H7 (cell line): ENCODE measurements at regions not wholly inside any gene's neighbourhood (a gene's known extent, or its start where the extent isn't known, plus 50 kb on each side); places are given as distances from the start of the nearest gene placed in this dataset.
"Not testable (repeated sequence)": the region's sequence is repeated elsewhere in the genome, so short reads cannot be mapped to it uniquely, and the experiment has no call there.

Source experiments
- DNase-seq: peaks from one replicate; pipeline ENCODE4 v3.0.0; 2012
- H3K27me3 ChIP-seq: 2 replicates; pipeline ENCODE4 v1.6.0; 2011; ENCODE audit warnings: mild to moderate bottlenecking, low read length; ENCODE audit not compliant: control insufficient read depth, insufficient read depth
- H3K36me3 ChIP-seq: replicated peaks from 2 replicates; pipeline ENCODE4 v1.5.1; 2011; ENCODE audit warnings: low read length; ENCODE audit not compliant: control insufficient read depth, insufficient read depth
- H3K4me3 ChIP-seq: 2 replicates; pipeline ENCODE4 v1.5.1; 2011; ENCODE audit warnings: low read depth, mild to moderate bottlenecking, control low read depth, low read length, moderate library complexity; ENCODE audit not compliant: insufficient read depth

DNA sequence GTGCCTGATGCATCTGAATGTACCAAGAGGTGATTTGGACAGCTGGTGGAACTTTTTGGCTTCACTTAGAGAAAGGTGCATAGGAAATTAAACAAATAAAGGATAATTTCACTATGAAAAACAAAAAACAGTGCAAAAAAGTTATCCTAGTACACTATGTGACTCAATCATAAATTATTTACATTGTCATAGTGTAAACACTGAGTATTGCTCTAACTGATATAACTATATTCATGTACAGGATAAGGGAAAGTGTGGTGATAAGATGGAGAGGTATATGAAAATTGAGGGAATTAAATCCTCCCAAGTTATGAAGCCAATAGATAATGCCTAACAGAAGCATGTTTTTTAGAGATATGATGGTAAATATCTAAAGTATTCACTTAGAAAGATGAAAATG lies 50.2 kb upstream of the CPNE4 start:
- Histone ChIP-seq H3K4me3 (no peak overlapping the region), H3K27me3 (no peaks in the 10 kb centered on the region), H3K36me3 (no peaks in the 10 kb centered on the region)
- DNase-seq, result no peak

DNA sequence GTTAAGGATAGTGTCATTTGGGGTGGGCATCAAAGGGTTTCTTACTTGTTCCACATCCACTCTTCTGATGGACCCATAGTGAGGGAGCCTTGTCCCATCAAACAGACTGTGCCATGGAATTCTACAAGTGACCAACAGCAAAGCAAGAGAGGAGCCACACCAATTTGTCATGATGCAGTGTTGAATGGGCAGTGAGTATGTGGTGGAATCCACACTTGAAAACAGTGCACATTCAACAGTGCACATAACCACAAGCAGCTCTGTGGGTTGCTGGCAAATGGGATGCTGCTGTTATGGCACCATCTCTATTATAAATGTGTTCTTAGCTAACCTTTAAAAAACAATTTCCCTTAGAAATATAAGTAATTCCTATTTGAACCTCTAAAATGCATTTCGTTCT lies 52.5 kb upstream of the CPNE4 start:
- Histone ChIP-seq H3K36me3 (no peaks in the 10 kb centered on the region), H3K27me3 (no peaks in the 10 kb centered on the region), H3K4me3 (no peak overlapping the region)
- DNase-seq, result no peak

DNA sequence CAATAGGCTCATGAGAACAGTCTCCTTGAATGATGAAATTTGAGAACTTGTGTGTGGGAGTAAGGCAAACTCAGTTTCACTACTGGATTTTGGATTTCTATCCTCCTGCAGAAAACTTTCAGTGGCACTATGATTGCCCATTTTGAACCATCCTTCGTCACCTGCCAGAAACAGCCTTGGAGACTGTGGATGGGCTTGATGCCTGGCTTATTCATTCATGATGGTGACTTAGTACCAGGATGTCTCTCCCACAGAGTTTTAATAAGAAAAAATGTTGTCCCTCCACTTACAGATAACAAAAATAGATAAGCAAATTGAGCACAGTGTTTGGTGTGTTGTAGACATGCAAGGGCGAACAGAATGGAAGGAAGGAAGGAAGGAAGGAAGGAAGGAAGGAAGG lies 53.5 kb upstream of the CPNE4 start:
- no peaks in the 10 kb centered on the region for H3K36me3 ChIP-seq
- no peak overlapping the region for H3K4me3 ChIP-seq
- H3K27me3 ChIP-seq, result no peaks in the 10 kb centered on the region
- DNase-seq, result no peak

DNA sequence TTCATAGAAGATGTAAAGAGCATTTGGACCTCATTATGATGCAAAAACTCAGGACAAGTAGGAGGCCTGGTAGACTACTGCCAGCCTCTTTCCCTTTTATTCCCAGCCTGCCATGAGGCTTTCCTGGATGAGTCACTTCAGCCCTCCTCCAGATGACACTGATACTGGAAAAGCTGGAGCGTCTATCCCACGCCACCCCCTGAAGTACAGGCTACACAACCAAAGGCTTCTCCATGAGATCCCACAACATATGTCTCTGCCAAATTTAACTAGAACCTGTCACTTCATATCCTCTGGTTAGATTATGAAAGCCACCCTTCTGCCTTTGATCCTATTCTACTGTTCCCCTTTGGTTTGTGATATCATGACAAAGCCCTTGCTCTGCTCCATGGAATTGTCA lies 56.1 kb upstream of the CPNE4 start:
- no peak overlapping the region for H3K4me3 ChIP-seq
- no peaks in the 10 kb centered on the region for H3K27me3 ChIP-seq
- no peaks in the 10 kb centered on the region for H3K36me3 ChIP-seq
- no peak for DNase-seq

DNA sequence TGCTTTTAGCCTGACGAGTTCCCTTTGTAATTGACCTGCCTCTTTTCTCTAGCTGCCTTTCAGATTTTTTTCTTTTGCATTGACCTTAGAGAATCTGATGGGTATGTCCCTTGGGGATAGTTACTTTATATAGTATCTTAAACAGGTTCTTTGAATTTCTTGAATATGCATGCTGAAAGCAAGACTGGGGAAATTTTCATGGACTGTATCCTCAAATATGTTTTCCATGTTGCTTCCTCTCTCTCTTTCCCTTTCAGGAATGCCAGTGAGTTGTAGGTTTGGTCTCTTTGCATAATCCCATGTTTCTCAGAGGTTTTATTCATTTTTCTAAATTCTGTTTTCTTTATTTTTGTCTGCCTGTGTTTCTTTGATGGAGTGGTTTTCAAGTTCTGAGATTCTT lies 81.8 kb upstream of the CPNE4 start:
- Histone ChIP-seq H3K36me3 (no peaks in the 10 kb centered on the region), H3K27me3 (no peaks in the 10 kb centered on the region), H3K4me3 (no peak overlapping the region)
- DNase-seq, result no peak

DNA sequence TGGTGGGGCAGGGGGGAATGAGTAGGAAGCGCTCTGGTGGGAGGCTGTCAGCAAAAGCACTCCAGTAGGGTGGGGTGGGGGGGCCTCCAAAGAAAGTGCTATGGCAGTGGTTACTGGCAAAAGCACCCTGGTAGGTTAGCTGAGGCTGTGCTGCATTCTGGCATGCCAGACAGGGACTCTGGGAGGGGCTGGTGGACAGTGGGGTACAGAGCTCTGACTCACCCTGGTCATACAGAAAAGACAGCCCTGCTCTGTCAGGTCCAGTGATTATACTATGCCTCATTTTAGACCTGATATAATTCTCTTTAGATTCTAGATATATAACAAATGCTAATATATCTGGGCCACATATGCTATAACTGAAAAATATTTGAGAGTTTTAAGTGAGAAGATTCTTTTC lies 82.8 kb upstream of the CPNE4 start:
- no peaks in the 10 kb centered on the region for H3K27me3 ChIP-seq
- H3K36me3 ChIP-seq, result no peaks in the 10 kb centered on the region
- no peak overlapping the region for H3K4me3 ChIP-seq
- DNase-seq, result no peak

DNA sequence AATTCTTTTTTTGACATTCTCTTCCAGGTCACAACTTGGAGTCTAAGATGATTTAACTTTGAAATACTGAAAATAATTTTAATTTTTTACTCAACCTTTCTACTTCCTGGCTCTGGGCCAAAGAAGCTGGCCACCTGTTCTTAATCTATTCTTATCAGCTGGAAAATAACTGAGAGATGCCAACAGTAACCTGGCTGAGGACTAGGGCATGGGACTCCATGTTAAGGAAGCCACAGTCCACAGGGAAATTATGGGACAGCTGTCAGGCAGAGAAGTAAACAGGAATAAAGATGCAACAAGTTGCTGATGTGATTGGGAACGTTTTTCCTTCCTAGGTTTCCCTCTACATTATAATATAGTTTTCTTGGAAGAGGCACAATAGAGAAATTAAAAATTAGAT lies 84.7 kb upstream of the CPNE4 start:
- Histone ChIP-seq H3K27me3 (no peaks in the 10 kb centered on the region), H3K36me3 (no peaks in the 10 kb centered on the region), H3K4me3 (no peak overlapping the region)
- DNase-seq, result no peak

DNA sequence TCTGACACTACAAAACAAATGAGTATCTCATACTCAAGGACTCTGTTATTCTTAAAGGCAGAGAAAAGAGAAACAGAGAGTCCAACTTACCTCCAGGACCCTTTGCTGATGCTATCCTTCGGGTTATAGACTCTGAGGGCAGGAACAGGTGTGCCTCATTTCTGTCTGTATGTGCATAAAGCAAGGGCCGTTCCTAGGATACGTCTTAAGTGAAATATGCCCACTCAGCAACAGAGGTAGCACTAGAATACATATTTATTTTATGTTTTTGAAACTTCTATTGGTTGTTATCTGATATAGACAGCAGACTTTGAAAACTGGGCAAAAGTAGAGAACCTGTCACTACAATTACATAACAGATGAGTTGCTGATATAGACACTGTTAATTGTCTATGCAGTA lies 89.3 kb upstream of the CPNE4 start:
- no peaks in the 10 kb centered on the region for H3K27me3 ChIP-seq
- H3K36me3 ChIP-seq, result no peaks in the 10 kb centered on the region
- DNase-seq, result no peak
- H3K4me3 ChIP-seq, result no peak overlapping the region

DNA sequence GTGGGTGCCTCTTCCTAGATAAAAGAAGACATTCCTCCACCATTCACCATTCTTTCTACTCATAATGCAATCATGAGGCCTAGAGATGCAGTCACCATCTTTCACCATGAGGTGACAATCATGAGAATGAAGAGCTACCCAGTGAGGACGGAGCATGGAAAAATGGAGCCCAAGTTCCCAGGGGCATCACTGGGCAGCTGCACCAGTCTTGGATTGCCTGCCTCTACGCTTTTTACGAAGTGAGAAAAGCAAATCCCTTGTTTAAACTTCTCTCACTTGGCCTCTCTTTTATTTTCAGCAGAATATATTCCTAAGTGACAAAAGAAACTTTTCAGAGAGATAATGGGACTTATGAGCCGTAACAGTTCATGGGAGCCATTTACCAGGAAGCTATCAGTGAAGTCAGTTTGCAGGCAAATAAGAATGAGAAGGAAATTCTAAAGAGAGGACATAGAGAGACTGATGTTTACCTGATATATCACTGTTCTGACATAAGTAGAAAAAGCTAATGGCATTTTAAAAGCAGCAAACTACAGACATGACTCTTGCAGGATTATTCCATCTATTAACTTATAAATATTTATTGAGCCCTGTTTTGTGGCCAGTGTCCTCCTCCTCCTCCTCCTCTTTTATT lies 90.0 kb upstream of the CPNE4 start:
- H3K4me3 ChIP-seq, result no peak overlapping the region
- H3K27me3 ChIP-seq, result no peaks in the 10 kb centered on the region
- no peak for DNase-seq
- H3K36me3 ChIP-seq, result no peaks in the 10 kb centered on the region

DNA sequence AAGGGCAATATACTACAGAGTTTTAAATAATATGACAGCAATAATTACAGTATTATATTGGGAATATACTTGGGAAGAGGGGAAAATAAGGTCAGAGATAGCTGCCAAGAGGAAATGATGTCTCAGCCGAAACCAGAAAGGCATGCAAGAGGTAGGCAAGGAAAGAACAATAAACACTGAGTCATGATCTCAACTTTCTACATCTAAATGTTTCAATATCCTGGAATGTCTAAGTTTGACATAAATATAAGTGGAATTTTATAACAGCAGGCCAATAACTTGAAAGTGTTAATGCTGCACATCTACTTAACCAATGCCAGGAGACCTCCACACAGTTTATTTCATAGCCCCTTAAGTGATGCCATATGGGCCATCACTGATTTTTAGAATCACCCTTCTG lies 99.8 kb upstream of the CPNE4 start:
- DNase-seq, result no peak
- Histone ChIP-seq H3K36me3 (no peaks in the 10 kb centered on the region), H3K4me3 (no peak overlapping the region), H3K27me3 (no peaks in the 10 kb centered on the region)

DNA sequence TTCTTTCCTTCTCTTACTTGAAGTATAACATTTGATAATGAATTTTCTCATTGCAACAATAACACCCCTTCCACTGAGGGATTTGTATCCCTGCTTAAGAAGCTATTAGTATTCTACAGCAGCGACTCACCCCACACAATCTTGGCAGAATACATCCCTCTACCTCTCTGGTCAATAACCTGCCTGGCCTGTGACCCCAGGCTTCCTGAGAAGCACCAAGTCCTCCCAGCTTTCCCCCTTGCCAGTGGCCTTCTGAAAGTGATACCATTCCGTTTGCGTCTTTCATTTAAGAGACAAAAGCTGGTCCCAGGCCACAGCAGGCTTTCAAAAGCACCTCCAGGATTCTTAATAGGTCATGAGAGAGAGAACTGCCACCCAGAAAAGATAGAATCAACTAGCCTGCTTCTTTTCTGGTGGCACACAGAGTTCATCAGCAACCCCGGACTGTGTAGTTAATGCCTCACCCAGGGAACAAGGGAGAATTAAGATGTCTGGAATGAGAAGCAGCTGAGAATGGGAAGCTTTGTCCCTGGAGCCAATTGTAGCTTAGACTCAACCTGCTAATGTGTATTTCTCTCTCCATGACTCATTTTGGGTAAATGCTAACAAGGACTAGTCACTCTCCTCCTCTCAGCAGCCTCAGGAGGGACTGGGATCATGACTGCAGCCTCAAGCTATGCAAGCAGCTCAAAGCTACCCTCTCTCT lies 101.0 kb upstream of the CPNE4 start:
- Histone ChIP-seq H3K27me3 (no peaks in the 10 kb centered on the region), H3K36me3 (no peaks in the 10 kb centered on the region), H3K4me3 (no peak overlapping the region)
- DNase-seq, result peak; percentile 23

DNA sequence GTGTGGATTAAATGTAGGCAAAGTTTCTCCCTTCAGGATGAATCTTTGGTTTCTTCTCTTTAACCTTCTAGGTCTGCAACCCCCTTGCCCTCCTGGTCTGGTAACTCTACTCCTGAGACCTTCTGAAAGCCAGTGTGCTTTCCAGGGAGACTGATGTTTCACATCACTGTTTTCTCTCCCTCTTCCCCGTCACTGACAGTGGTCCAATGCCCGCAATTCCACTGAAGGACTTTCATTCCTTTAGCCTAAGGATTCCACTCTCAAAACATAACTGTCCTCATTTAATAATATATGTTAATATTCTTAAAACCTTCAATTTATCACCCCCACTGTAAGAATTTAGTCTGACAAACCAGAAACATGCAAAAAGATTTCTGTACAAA lies 101.5 kb upstream of the CPNE4 start:
- H3K4me3 ChIP-seq, result no peak overlapping the region
- no peaks in the 10 kb centered on the region for H3K27me3 ChIP-seq
- DNase-seq, result no peak
- no peaks in the 10 kb centered on the region for H3K36me3 ChIP-seq

DNA sequence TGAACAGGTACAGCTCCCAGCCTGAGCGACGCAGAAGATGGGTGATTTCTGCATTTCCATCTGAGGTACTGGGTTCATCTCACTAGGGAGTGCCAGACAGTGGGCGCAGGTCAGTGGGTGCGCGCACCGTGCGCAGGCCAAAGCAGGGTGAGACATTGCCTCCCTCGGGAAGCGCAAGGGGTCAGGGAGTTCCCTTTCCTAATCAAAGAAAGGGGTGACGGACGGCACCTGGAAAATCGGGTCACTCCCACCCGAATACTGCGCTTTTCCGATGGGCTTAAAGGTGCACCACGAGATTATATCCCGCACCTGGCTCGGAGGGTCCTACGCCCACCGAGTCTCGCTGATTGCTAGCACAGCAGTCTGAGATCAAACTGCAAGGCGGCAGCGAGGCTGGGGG lies 102.1 kb upstream of the CPNE4 start:
- DNase-seq, H3K27me3 ChIP-seq, H3K36me3 ChIP-seq: not testable (repeated sequence)
- peak overlapping the region; percentile 31 for H3K4me3 ChIP-seq

DNA sequence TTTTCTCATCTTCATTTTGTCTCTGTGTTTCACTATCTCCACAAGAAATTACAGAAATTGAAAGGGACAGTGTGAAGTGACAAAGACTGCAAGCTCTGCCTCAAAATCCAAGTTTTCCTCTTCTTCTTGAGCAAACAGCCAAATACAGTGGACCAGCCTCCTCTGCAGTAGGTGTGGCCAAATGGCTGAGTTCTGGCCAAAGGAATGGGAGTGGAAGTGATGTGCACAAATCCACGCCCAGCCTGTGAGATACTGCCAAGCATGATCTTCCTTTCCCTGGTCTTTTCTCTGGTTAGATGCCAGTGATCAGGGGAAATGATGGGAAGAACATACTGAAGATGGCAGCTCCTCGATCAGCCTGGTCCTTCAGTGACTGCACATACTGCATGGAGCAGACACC lies 111.0 kb upstream of the CPNE4 start:
- Histone ChIP-seq H3K27me3 (no peaks in the 10 kb centered on the region), H3K36me3 (no peaks in the 10 kb centered on the region), H3K4me3 (no peak overlapping the region)
- DNase-seq, result no peak

DNA sequence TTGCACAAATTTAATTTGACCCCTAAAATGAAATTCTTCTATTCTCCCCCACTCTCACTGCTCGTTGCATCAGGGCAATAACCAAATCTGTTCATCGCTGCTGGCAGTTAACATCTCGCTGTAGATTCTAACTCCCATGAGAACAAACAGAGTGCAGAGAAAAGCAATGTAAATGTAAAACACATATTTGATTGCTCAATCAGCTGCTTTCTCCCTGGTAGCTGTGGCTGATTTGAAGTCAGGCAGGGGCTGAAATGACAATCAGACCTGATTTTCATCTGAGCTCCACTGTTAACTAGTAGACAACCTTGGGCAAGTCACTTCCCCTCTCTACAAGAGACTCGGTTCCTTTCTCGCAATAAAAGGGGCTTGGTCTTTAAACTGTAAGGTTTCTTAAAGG lies 119.8 kb upstream of the CPNE4 start:
- no peak for DNase-seq
- H3K27me3 ChIP-seq, result no peaks in the 10 kb centered on the region
- no peaks in the 10 kb centered on the region for H3K36me3 ChIP-seq
- H3K4me3 ChIP-seq, result no peak overlapping the region

DNA sequence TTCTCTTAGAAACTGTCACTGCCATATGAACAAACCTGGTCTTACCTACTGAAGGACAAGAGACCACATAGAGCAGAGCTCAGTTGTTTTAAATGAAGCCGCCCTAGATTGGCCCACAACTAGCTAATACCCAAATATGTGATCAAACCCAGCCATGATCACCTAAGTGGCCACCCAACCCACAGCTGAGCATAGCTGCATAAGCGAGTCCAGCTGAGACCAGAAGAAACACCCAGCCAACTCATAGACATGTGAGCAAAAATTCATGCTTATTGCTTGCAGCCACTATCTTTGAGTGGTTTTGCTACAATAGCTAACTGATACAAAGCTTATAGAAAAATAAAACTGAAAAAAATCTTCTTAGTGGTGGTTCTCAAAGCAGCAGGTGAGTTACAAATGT lies 124.3 kb upstream of the CPNE4 start:
- Histone ChIP-seq H3K27me3 (no peaks in the 10 kb centered on the region), H3K4me3 (no peak overlapping the region), H3K36me3 (no peaks in the 10 kb centered on the region)
- no peak for DNase-seq
